A549 (cell line): ENCODE measurements at regions not wholly inside any gene's neighbourhood (a gene's known extent, or its start where the extent isn't known, plus 50 kb on each side); places are given as distances from the start of the nearest gene placed in this dataset.

Experiments
- ATAC-seq, 2 experiments: fragments of 200-7000 bp in 1 of 2; fragments of >200 bp in 1 of 2; cut with Nextera tagmentation in 1 of 2; cut with Tn5 transposase in 1 of 2; 3 replicates each; pipeline versions ENCODE4 v1.8.0 to v1.9.1; 2018 to 2020; ENCODE audit warnings: mild to moderate bottlenecking in 1 of 2, moderate library complexity in 1 of 2
- CTCF ChIA-PET: fragments of 300-600 bp; sonication (Branson Sonifier 250); formaldehyde crosslinking; extraction: SDS; loops from one replicate; lab custom pipeline; 2021; ENCODE audit warnings: antibody characterized with exemption, inconsistent platforms; lab: Yijun Ruan, JAX
- POLR2A ChIA-PET: fragments of 350-600 bp; formaldehyde crosslinking; extraction: SDS; loops from one replicate; lab custom pipeline; 2021; ENCODE audit warnings: antibody characterized with exemption, inconsistent platforms; lab: Yijun Ruan, JAX
- DNase-seq, 2 experiments: peaks; one replicate each; pipeline versions ENCODE4 v3.0.0 to v3.0.0-alpha.2; 2011 to 2016; ENCODE audit warnings: low read depth in 1 of 2, low spot score in 1 of 2
- FAIRE-seq: peaks from 2 replicates; lab custom pipeline; 2011; peaks lifted over from hg19 to GRCh38; lab: Jason Lieb, UNC
- H3K27ac ChIP-seq, 2 experiments: fragments of >200 bp; sonication (Bioruptor Twin); formaldehyde crosslinking; 3 replicates each; pipeline ENCODE4 v1.5.1; 2016 to 2017
- H3K4me1 ChIP-seq: fragments of >200 bp; sonication (Bioruptor Twin); formaldehyde crosslinking; 3 replicates; pipeline ENCODE4 v1.6.1; 2016
- H3K4me2 ChIP-seq: fragments of >200 bp; sonication (Bioruptor Twin); formaldehyde crosslinking; 3 replicates; pipeline ENCODE4 v1.6.1; 2016
- H3K4me3 ChIP-seq: fragments of >200 bp; sonication (Bioruptor Twin); formaldehyde crosslinking; 3 replicates; pipeline ENCODE4 v1.5.1; 2016
- H3K9me3 ChIP-seq: fragments of >200 bp; sonication (Bioruptor Twin); formaldehyde crosslinking; 3 replicates; pipeline ENCODE4 v1.6.1; 2016
- BHLHE40 ChIP-seq: IDR thresholded peaks from 2 replicates; pipeline ENCODE4 v1.6.1; 2012; ENCODE audit warnings: low read depth, low read length, inconsistent platforms
- CBX2 ChIP-seq: fragments of 200-600 bp; sonication (generic); IDR thresholded peaks from 2 replicates; pipeline ENCODE4 v1.6.1; 2016; ENCODE audit warnings: low read depth, mild to moderate bottlenecking, borderline replicate concordance
- CHD2 ChIP-seq: fragments of 150-350 bp; IDR thresholded peaks from 2 replicates; pipeline ENCODE4 v1.6.1; 2014; ENCODE audit warnings: low read length; ENCODE audit not compliant: partially characterized antibody
- CHD4 ChIP-seq: fragments of 200-600 bp; sonication (generic); IDR thresholded peaks from 2 replicates; pipeline ENCODE4 v1.6.1; 2016; ENCODE audit warnings: antibody characterized with exemption, mild to moderate bottlenecking, borderline replicate concordance
- FOSB ChIP-seq: fragments of 250-450 bp; sonication (Bioruptor Pico); IDR thresholded peaks from 2 replicates; pipeline ENCODE4 v1.5.0; 2020; ENCODE audit warnings: mild to moderate bottlenecking, moderate library complexity
- FOSL2 ChIP-seq, 2 experiments: fragments of 450-650 bp in 1 of 2; fragments of >200 bp in 1 of 2; sonication (Bioruptor Twin) in 1 of 2; formaldehyde crosslinking; IDR thresholded peaks; 2 replicates each; pipeline versions ENCODE4 v1.5.0 to v1.6.1; 2016 to 2020; ENCODE audit warnings: mild to moderate bottlenecking in 1 of 2, moderate library complexity in 1 of 2
- HDAC2 ChIP-seq: fragments of 200-600 bp; sonication (generic); IDR thresholded peaks from 2 replicates; pipeline ENCODE4 v1.6.1; 2016
- HEYL ChIP-seq: fragments of 250-450 bp; sonication (Bioruptor Pico); IDR thresholded peaks from 2 replicates; pipeline ENCODE4 v1.8.0; 2021; ENCODE audit warnings: mild to moderate bottlenecking, moderate library complexity
- HOXA7 ChIP-seq: fragments of 250-450 bp; sonication (Bioruptor Pico); IDR thresholded peaks from 2 replicates; pipeline ENCODE4 v1.5.0; 2020; ENCODE audit warnings: mild to moderate bottlenecking, moderate library complexity
- JUNB ChIP-seq: fragments of >200 bp; sonication (Bioruptor Twin); formaldehyde crosslinking; IDR thresholded peaks from 2 replicates; pipeline ENCODE4 v1.6.1; 2016
- KDM1A ChIP-seq: fragments of 200-600 bp; sonication (generic); IDR thresholded peaks from 2 replicates; pipeline ENCODE4 v1.6.1; 2016; ENCODE audit warnings: low read depth, mild to moderate bottlenecking
- MAFK ChIP-seq: fragments of 450-650 bp; IDR thresholded peaks from 2 replicates; pipeline ENCODE4 v1.6.1; 2014; ENCODE audit not compliant: partially characterized antibody
- NR3C1 ChIP-seq: fragments of >200 bp; sonication (Bioruptor Twin); formaldehyde crosslinking; IDR thresholded peaks from 3 replicates; pipeline ENCODE4 v1.6.1; 2017
- PHF8 ChIP-seq: fragments of 200-600 bp; sonication (generic); IDR thresholded peaks from 2 replicates; pipeline ENCODE4 v1.6.1; 2016; ENCODE audit warnings: low read depth, mild to moderate bottlenecking, antibody characterized with exemption, moderate library complexity, borderline replicate concordance
- POLR2A ChIP-seq: IDR thresholded peaks from 2 replicates; pipeline ENCODE4 v1.6.1; 2012; ENCODE audit warnings: mild to moderate bottlenecking, low read length
- POLR2AphosphoS2 ChIP-seq: conservative IDR thresholded peaks from 2 replicates; pipeline ENCODE4 v1.6.1; 2012; ENCODE audit warnings: low read length, improper control_type of control experiment, inconsistent platforms
- RAD21 ChIP-seq, 2 experiments: fragments of >200 bp in 1 of 2; sonication (Bioruptor Twin) in 1 of 2; formaldehyde crosslinking in 1 of 2; IDR thresholded peaks in 1 of 2; conservative IDR thresholded peaks in 1 of 2; 2 replicates in 1 of 2; 3 replicates in 1 of 2; pipeline ENCODE4 v1.6.1; 2012 to 2018; ENCODE audit warnings: inconsistent platforms in 1 of 2
- RCOR1 ChIP-seq: fragments of 150-350 bp; IDR thresholded peaks from 2 replicates; pipeline ENCODE4 v1.6.1; 2014; ENCODE audit warnings: antibody characterized with exemption, low read length, low read depth
- ZFP36 ChIP-seq: fragments of 450-650 bp; IDR thresholded peaks from 2 replicates; pipeline ENCODE4 v1.6.1; 2014; ENCODE audit warnings: borderline replicate concordance; ENCODE audit not compliant: partially characterized antibody
- WGBS: methylation state at CpG from one replicate; pipeline ENCODE4 v1.1.6; 2017; ENCODE audit errors: missing lambda C conversion rate; 5-methylcytosine and 5-hydroxymethylcytosine counted together
- TF ChIP-seq, protein P1 (sequence below): fragments of 150-350 bp; IDR thresholded peaks from 2 replicates; pipeline ENCODE4 v1.6.1; 2014; ENCODE audit warnings: low read depth, mild to moderate bottlenecking, low read length
- TF ChIP-seq, protein P2 (sequence below): IDR thresholded peaks from 2 replicates; pipeline ENCODE4 v1.6.1; 2012; ENCODE audit warnings: low read depth, borderline replicate concordance
- TF ChIP-seq, protein P3 (sequence below): IDR thresholded peaks from 2 replicates; pipeline ENCODE4 v1.6.1; 2012
- TF ChIP-seq, protein P4 (sequence below): fragments of >200 bp; sonication (Bioruptor Twin); formaldehyde crosslinking; IDR thresholded peaks from 3 replicates; pipeline ENCODE4 v1.5.1; 2016
- TF ChIP-seq, protein P5 (sequence below): fragments of >200 bp; sonication (Bioruptor Twin); formaldehyde crosslinking; IDR thresholded peaks from 2 replicates; pipeline ENCODE4 v1.6.1; 2016
- TF ChIP-seq, protein P6 (sequence below): fragments of 200-600 bp; sonication (generic); IDR thresholded peaks from 2 replicates; pipeline ENCODE4 v1.6.1; 2016; ENCODE audit warnings: antibody characterized with exemption, mild to moderate bottlenecking, moderate library complexity

DNA sequence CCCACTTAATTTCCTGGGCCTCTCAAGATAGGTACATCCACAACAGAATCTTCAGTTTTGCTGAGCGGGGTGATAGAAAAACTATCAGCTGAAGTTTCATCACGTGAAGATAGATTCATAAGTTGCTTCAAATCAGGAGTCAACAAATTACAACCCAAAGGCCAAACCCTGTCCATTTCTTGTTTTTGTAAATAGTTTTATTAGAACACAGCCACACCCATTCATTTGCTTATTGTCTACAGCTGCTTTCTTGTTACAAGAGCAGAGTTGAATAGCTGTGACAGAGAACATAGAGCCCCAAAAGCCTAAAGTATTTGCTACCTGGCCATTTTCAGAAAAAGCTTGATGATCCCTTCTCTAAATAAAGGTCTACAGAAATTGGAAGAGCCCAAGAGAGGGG, 300.1 kb upstream of the CDH5 start (continued):
- TF ChIP-seq, protein P1, sequence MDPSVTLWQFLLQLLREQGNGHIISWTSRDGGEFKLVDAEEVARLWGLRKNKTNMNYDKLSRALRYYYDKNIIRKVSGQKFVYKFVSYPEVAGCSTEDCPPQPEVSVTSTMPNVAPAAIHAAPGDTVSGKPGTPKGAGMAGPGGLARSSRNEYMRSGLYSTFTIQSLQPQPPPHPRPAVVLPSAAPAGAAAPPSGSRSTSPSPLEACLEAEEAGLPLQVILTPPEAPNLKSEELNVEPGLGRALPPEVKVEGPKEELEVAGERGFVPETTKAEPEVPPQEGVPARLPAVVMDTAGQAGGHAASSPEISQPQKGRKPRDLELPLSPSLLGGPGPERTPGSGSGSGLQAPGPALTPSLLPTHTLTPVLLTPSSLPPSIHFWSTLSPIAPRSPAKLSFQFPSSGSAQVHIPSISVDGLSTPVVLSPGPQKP: no peak
- TF ChIP-seq MAFK (no peak), PHF8 (no peak), RAD21 (conservative IDR thresholded peaks at IDR 0.05 in 1 of 2, IDR thresholded peaks at IDR 0.05 in 1 of 2) (no peak), RCOR1 (no peak), ZFP36 (no peak), CHD4 (no peak)

DNA sequence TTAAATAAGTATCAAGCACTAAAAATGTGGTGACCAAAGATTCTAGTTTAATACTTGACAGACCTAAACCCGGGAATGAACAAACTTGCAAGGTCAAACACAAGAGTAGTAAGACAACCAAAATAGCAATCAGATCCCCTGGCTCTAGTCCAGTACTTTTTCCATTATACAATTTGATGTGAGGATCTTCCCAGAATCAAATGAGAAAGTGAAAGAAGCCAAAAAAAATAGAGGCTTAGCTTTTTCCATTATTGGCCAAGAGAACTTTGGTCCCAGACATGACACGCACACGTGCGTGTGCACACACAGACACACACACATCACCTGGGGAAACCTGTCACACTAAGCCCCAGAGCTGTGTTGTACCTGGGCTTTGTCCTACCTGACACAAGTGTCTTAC, 300.6 kb upstream of the CDH5 start:
- no peak for FAIRE-seq
- POLR2A ChIA-PET: no interaction called here
- no peak for DNase-seq
- no peaks in the 10 kb centered on the region for H3K9me3 ChIP-seq
- H3K4me1 ChIP-seq: no peaks in the 10 kb centered on the region
- no peak overlapping the region for H3K4me3 ChIP-seq
- no peak overlapping the region for H3K4me2 ChIP-seq
- ATAC-seq: no peak
- no peak overlapping the region for H3K27ac ChIP-seq
- TF ChIP-seq MAFK: no peak
- TF ChIP-seq, protein P2, sequence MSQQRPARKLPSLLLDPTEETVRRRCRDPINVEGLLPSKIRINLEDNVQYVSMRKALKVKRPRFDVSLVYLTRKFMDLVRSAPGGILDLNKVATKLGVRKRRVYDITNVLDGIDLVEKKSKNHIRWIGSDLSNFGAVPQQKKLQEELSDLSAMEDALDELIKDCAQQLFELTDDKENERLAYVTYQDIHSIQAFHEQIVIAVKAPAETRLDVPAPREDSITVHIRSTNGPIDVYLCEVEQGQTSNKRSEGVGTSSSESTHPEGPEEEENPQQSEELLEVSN: no peak
- no peak for TF ChIP-seq JUNB
- no peak for TF ChIP-seq HDAC2
- TF ChIP-seq CBX2: no peak
- TF ChIP-seq, protein P3, sequence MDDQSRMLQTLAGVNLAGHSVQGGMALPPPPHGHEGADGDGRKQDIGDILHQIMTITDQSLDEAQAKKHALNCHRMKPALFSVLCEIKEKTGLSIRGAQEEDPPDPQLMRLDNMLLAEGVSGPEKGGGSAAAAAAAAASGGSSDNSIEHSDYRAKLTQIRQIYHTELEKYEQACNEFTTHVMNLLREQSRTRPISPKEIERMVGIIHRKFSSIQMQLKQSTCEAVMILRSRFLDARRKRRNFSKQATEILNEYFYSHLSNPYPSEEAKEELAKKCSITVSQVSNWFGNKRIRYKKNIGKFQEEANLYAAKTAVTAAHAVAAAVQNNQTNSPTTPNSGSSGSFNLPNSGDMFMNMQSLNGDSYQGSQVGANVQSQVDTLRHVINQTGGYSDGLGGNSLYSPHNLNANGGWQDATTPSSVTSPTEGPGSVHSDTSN: no peak
- TF ChIP-seq, protein P4, sequence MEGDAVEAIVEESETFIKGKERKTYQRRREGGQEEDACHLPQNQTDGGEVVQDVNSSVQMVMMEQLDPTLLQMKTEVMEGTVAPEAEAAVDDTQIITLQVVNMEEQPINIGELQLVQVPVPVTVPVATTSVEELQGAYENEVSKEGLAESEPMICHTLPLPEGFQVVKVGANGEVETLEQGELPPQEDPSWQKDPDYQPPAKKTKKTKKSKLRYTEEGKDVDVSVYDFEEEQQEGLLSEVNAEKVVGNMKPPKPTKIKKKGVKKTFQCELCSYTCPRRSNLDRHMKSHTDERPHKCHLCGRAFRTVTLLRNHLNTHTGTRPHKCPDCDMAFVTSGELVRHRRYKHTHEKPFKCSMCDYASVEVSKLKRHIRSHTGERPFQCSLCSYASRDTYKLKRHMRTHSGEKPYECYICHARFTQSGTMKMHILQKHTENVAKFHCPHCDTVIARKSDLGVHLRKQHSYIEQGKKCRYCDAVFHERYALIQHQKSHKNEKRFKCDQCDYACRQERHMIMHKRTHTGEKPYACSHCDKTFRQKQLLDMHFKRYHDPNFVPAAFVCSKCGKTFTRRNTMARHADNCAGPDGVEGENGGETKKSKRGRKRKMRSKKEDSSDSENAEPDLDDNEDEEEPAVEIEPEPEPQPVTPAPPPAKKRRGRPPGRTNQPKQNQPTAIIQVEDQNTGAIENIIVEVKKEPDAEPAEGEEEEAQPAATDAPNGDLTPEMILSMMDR: no peak
- TF ChIP-seq FOSB (CRISPR knock-in tag): no peak
- no peak for TF ChIP-seq POLR2A
- TF ChIP-seq, all 56 proteins: peak for 0
- WGBS: 38% methylated on average over 4 of the region's 4 CpGs
- CTCF ChIA-PET: interaction anchor here (0.8 kb wide), 1 partner anchor 13 kb away, joined by 3 read pairs; no protein-coding TSS in a partner anchor

DNA sequence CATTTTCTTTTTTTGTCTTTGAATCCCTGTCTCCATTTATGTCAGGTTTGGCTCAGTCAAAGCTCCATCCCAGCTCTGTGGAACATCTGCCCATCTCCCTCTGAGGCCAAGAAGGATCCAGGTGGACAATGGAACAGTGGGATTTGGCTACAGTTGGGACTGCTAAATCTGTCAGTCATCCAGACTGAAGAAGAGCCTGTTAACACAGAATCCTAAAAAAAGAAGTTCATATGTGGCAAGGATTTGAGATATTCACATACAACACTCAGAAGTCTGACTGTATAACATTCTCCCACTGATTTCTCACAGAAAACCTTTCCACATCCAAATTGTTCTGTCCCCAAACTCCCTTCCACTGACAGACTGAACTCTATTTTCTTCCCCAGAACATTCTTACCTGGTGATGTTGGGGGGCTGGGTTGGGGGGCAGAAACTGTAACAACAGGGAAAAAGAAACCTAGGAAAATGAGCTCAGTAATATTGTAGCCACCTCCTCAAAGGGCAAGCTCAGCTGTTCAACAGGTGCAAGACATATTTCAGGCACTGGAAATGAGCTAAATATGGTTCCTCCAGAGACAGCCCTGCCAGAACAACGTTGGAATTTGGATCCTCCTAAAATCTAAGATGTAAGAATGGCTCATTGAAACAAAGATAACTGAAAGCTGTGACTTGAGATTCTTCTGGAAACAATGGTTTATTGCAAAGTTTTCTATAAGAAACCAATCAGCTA, 301.5 kb upstream of the CDH5 start:
- FAIRE-seq (no peak), ATAC-seq (no peak), DNase-seq (no peak)
- CTCF ChIA-PET: interaction anchor here (0.8 kb wide), 1 partner anchor 12 kb away, joined by 3 read pairs; no protein-coding TSS in a partner anchor
- H3K4me2 ChIP-seq: no peak overlapping the region
- H3K9me3 ChIP-seq: no peaks in the 10 kb centered on the region
- H3K4me1 ChIP-seq: no peaks in the 10 kb centered on the region
- POLR2A ChIA-PET: no interaction called here
- H3K4me3 ChIP-seq: no peak overlapping the region
- H3K27ac ChIP-seq: no peak overlapping the region
- WGBS: 0% methylated on average over 1 of the region's 1 CpG
- TF ChIP-seq CHD2 (no peak), ZFP36 (no peak), FOSL2 (IDR thresholded peaks at IDR 0.05) (no peak), FOSL2 (CRISPR knock-in tag; IDR thresholded peaks at IDR 0.05) (no peak), HEYL (no peak), BHLHE40 (no peak), POLR2AphosphoS2 (no peak), HOXA7 (CRISPR knock-in tag) (no peak), NR3C1 (no peak), KDM1A (no peak)
- TF ChIP-seq, protein P5, sequence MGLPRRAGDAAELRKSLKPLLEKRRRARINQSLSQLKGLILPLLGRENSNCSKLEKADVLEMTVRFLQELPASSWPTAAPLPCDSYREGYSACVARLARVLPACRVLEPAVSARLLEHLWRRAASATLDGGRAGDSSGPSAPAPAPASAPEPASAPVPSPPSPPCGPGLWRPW: no peak
- TF ChIP-seq, protein P6, sequence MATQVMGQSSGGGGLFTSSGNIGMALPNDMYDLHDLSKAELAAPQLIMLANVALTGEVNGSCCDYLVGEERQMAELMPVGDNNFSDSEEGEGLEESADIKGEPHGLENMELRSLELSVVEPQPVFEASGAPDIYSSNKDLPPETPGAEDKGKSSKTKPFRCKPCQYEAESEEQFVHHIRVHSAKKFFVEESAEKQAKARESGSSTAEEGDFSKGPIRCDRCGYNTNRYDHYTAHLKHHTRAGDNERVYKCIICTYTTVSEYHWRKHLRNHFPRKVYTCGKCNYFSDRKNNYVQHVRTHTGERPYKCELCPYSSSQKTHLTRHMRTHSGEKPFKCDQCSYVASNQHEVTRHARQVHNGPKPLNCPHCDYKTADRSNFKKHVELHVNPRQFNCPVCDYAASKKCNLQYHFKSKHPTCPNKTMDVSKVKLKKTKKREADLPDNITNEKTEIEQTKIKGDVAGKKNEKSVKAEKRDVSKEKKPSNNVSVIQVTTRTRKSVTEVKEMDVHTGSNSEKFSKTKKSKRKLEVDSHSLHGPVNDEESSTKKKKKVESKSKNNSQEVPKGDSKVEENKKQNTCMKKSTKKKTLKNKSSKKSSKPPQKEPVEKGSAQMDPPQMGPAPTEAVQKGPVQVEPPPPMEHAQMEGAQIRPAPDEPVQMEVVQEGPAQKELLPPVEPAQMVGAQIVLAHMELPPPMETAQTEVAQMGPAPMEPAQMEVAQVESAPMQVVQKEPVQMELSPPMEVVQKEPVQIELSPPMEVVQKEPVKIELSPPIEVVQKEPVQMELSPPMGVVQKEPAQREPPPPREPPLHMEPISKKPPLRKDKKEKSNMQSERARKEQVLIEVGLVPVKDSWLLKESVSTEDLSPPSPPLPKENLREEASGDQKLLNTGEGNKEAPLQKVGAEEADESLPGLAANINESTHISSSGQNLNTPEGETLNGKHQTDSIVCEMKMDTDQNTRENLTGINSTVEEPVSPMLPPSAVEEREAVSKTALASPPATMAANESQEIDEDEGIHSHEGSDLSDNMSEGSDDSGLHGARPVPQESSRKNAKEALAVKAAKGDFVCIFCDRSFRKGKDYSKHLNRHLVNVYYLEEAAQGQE: no peak
- TF ChIP-seq, protein P3: no peak
